OCI-LY1 (cell line): ENCODE measurements at regions not wholly inside any gene's neighbourhood (a gene's known extent, or its start where the extent isn't known, plus 50 kb on each side); places are given as distances from the start of the nearest gene placed in this dataset.
"Not testable (repeated sequence)": the region's sequence is repeated elsewhere in the genome, so short reads cannot be mapped to it uniquely, and the experiment has no call there.

ENCODE experiments used
- H2AFZ ChIP-seq: fragments of 200-600 bp; sonication (generic), shearing (Covaris generic); 2 replicates; pipeline ENCODE4 v1.6.0; 2014; ENCODE audit warnings: antibody characterized with exemption, mild to moderate bottlenecking, low read length
- H3F3A ChIP-seq: fragments of 200-600 bp; sonication (generic), shearing (Covaris generic); 2 replicates; pipeline ENCODE4 v1.6.0; 2014; ENCODE audit warnings: mild to moderate bottlenecking, antibody characterized with exemption, low read length, moderate library complexity; ENCODE audit not compliant: insufficient read depth
- H3K27ac ChIP-seq: fragments of 200-600 bp; sonication (generic); 2 replicates; pipeline ENCODE4 v1.5.1; 2014; ENCODE audit warnings: low read length, mixed run types, mild to moderate bottlenecking, low read depth; ENCODE audit not compliant: poor library complexity, severe bottlenecking
- H3K27me3 ChIP-seq: fragments of 200-600 bp; sonication (generic); 2 replicates; pipeline ENCODE4 v1.6.0; 2014; ENCODE audit warnings: antibody characterized with exemption, mild to moderate bottlenecking, low read length, moderate library complexity; ENCODE audit not compliant: insufficient read depth
- H3K36me3 ChIP-seq: fragments of 200-600 bp; sonication (generic); 2 replicates; pipeline ENCODE4 v1.6.1; 2014; ENCODE audit warnings: mild to moderate bottlenecking, antibody characterized with exemption, low read length, moderate library complexity, mixed read lengths; ENCODE audit not compliant: insufficient read depth
- H3K4me1 ChIP-seq: fragments of 200-600 bp; sonication (generic); 2 replicates; pipeline ENCODE4 v1.5.1; 2014; ENCODE audit warnings: mild to moderate bottlenecking, low read length, moderate library complexity; ENCODE audit not compliant: insufficient read depth, severe bottlenecking
- H3K4me2 ChIP-seq: fragments of 200-600 bp; sonication (generic), shearing (Covaris generic); 2 replicates; pipeline ENCODE4 v1.6.1; 2014; ENCODE audit warnings: low read length
- H3K4me3 ChIP-seq: fragments of 200-600 bp; sonication (generic); 2 replicates; pipeline ENCODE4 v1.5.1; 2014; ENCODE audit warnings: low read length, low read depth, mild to moderate bottlenecking, mixed read lengths; ENCODE audit not compliant: poor library complexity, severe bottlenecking
- H3K79me2 ChIP-seq: fragments of 200-600 bp; shearing (Covaris generic); 2 replicates; pipeline ENCODE4 v1.6.1; 2016; ENCODE audit warnings: mixed run types, low read length, mixed read lengths; ENCODE audit not compliant: insufficient read depth
- H3K9ac ChIP-seq: fragments of 200-600 bp; sonication (generic), shearing (Covaris generic); 2 replicates; pipeline ENCODE4 v1.6.1; 2014; ENCODE audit warnings: mild to moderate bottlenecking, low read length, mixed read lengths
- H3K9me2 ChIP-seq: fragments of 200-600 bp; sonication (generic), shearing (Covaris generic); 2 replicates; pipeline ENCODE4 v1.6.1; 2014; ENCODE audit warnings: low read depth, mild to moderate bottlenecking, low read length, mixed read lengths
- H3K9me3 ChIP-seq: fragments of 200-600 bp; shearing (Covaris generic); 2 replicates; pipeline ENCODE4 v1.6.1; 2014; ENCODE audit warnings: low read length, mixed read lengths
- H4K20me1 ChIP-seq: fragments of 200-600 bp; sonication (generic), shearing (Covaris generic); 2 replicates; pipeline ENCODE4 v1.6.0; 2016; ENCODE audit warnings: mild to moderate bottlenecking, low read length; ENCODE audit not compliant: insufficient read depth
- CTCF ChIP-seq: fragments of 200-600 bp; sonication (generic), shearing (Covaris generic); IDR thresholded peaks from 2 replicates; pipeline ENCODE4 v1.5.1; 2017; ENCODE audit warnings: mild to moderate bottlenecking, antibody characterized with exemption, low read length, moderate library complexity, mixed read lengths
- EZH2 ChIP-seq: fragments of 200-600 bp; sonication (generic), shearing (Covaris generic); IDR thresholded peaks from 2 replicates; pipeline ENCODE4 v1.8.0; 2017; ENCODE audit warnings: borderline replicate concordance, mixed run types, mild to moderate bottlenecking, antibody characterized with exemption, low read length, moderate library complexity, mixed read lengths

DNA sequence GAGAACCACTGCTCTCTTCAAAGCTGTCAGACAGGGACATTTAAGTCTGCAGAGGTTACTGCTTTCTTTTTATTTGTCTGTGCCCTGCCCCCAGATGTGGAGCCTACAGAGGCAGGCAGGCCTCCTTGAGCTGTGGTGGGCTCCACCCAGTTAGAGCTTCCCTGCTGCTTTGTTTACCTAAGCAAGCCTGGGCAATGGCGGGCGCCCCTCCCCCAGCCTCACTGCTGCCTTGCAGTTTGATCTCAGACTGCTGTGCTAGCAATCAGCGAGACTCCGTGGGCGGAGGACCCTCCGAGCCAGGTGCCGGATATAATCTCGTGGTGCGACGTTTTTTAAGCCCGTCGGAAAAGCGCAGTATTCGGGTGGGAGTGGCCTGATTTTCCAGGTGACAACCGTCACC is 150.8 kb downstream of the FAM170A start:
- not testable (repeated sequence) for H3K4me3 ChIP-seq, H2AFZ ChIP-seq, H3K9me3 ChIP-seq, H3K4me1 ChIP-seq, H4K20me1 ChIP-seq, H3K79me2 ChIP-seq, H3F3A ChIP-seq, H3K9me2 ChIP-seq, H3K36me3 ChIP-seq, H3K27ac ChIP-seq, H3K9ac ChIP-seq, H3K27me3 ChIP-seq, H3K4me2 ChIP-seq

DNA sequence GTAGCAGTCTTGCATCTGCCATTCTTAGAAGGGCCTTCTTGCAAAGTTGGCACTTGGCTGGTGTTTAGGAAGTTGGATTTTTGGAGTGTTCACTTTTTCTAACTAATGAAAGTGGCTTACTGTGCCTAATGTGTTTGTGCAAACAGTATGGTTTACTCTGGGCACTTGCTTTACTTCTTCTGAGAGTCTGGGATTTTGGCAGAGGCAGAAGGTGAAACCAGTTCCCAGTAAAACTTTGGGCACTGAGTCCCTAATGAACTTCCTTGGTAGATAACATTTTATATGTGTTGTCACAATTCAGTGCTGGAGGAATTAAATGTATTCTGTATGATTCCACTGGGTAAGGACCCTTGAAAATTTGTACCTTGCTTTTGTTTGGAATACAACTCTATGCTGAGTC is 155.7 kb downstream of the FAM170A start:
- Histone ChIP-seq H3K4me2 (no peak overlapping the region), H3K36me3 (no peaks in the 10 kb centered on the region), H3K27me3 (no peaks in the 10 kb centered on the region), H3K79me2 (no peaks in the 10 kb centered on the region), H2AFZ (no peak overlapping the region), H3K4me3 (no peak overlapping the region), H3K9me3 (no peaks in the 10 kb centered on the region), H3K9me2 (no peaks in the 10 kb centered on the region), H3F3A (no peaks in the 10 kb centered on the region), H4K20me1 (no peaks in the 10 kb centered on the region), H3K27ac (no peak overlapping the region), H3K9ac (no peak overlapping the region), H3K4me1 (no peaks in the 10 kb centered on the region)
- TF ChIP-seq EZH2 (no peak), CTCF (no peak)

GRCh38 chr5:119789406-119790117 is 160.2 kb downstream of the FAM170A start:
- TF ChIP-seq EZH2 (no peak), CTCF (no peak)
- H3K9ac ChIP-seq = no peak overlapping the region
- no peaks in the 10 kb centered on the region for H3K27me3 ChIP-seq
- no peaks in the 10 kb centered on the region for H3K9me2 ChIP-seq
- no peaks in the 10 kb centered on the region for H3K36me3 ChIP-seq
- H3K79me2 ChIP-seq = no peaks in the 10 kb centered on the region
- H3K27ac ChIP-seq = no peak overlapping the region
- H3K4me2 ChIP-seq = no peak overlapping the region
- no peaks in the 10 kb centered on the region for H3K4me1 ChIP-seq
- no peaks in the 10 kb centered on the region for H3F3A ChIP-seq
- H2AFZ ChIP-seq = no peak overlapping the region
- no peaks in the 10 kb centered on the region for H3K9me3 ChIP-seq
- H4K20me1 ChIP-seq = no peaks in the 10 kb centered on the region
- no peak overlapping the region for H3K4me3 ChIP-seq

GRCh38 chr5:119792161-119792799 is 162.9 kb downstream of the FAM170A start:
- H3K4me1 ChIP-seq = no peaks in the 10 kb centered on the region
- TF ChIP-seq CTCF (no peak), EZH2 (no peak)
- H4K20me1 ChIP-seq = no peaks in the 10 kb centered on the region
- no peak overlapping the region for H3K9ac ChIP-seq
- no peaks in the 10 kb centered on the region for H3K27me3 ChIP-seq
- no peak overlapping the region for H2AFZ ChIP-seq
- no peaks in the 10 kb centered on the region for H3K36me3 ChIP-seq
- H3K4me2 ChIP-seq = no peak overlapping the region
- H3K4me3 ChIP-seq = no peak overlapping the region
- no peaks in the 10 kb centered on the region for H3K9me2 ChIP-seq
- no peak overlapping the region for H3K27ac ChIP-seq
- no peaks in the 10 kb centered on the region for H3F3A ChIP-seq
- H3K9me3 ChIP-seq = no peaks in the 10 kb centered on the region
- no peaks in the 10 kb centered on the region for H3K79me2 ChIP-seq
